Prostate gland (tissue), 2 donors: ENCODE measurements at regions not wholly inside any gene's neighbourhood (a gene's known extent, or its start where the extent isn't known, plus 50 kb on each side); places are given as distances from the start of the nearest gene placed in this dataset.

Experiments
- DNase-seq: peaks from one replicate; pipeline ENCODE4 v3.0.0-alpha.2; 2019; ENCODE audit warnings: low spot score
- H3K27ac ChIP-seq, 2 donors: fragments of 200-600 bp; sonication (generic); 2 replicates each; pipeline ENCODE4 v1.5.1; 2017 to 2019
- H3K27me3 ChIP-seq: fragments of 200-600 bp; sonication (generic); replicated peaks from 2 replicates; pipeline ENCODE4 v1.5.1; 2019; ENCODE audit not compliant: insufficient read depth
- H3K36me3 ChIP-seq, 2 donors: fragments of 200-600 bp; sonication (generic); 1 replicate in 1 of 2; 2 replicates in 1 of 2; pipeline versions ENCODE4 v1.5.1 to v1.8.1; 2017 to 2019
- H3K4me1 ChIP-seq: fragments of 200-600 bp; sonication (generic); replicated peaks from 2 replicates; pipeline ENCODE4 v1.5.1; 2019
- H3K4me3 ChIP-seq, 2 donors: fragments of 200-600 bp; sonication (generic); 2 replicates each; pipeline ENCODE4 v1.5.1; 2017 to 2019
- H3K9me3 ChIP-seq: fragments of 200-600 bp; sonication (generic); 2 replicates; pipeline ENCODE4 v1.5.1; 2017
- POLR2A ChIP-seq: fragments of 450-650 bp; IDR thresholded peaks from one replicate; pipeline ENCODE4 v1.6.1; 2016; ENCODE audit warnings: antibody characterized with exemption, mild to moderate bottlenecking
- POLR2AphosphoS5 ChIP-seq: sonication (generic); formaldehyde crosslinking; IDR thresholded peaks from one replicate; pipeline ENCODE4 v1.6.1; 2017; ENCODE audit warnings: antibody characterized with exemption
- WGBS: methylation state at CpG from one replicate; pipeline ENCODE4 v1.1.5; 2018; 5-methylcytosine and 5-hydroxymethylcytosine counted together
- intact Hi-C: fragments of 100-400 bp; cut with DNase I; formaldehyde crosslinking; loops from one replicate; pipeline ENCODE4 v1.14.2; 2022
- TF ChIP-seq, protein P1 (sequence below), 4 experiments: fragments of 200-600 bp in 2 of 4; fragments of 450-650 bp in 2 of 4; sonication (generic) in 2 of 4; IDR thresholded peaks; 1 replicate in 3 of 4; 2 replicates in 1 of 4; pipeline ENCODE4 v1.5.1; 2016 to 2019; ENCODE audit warnings: antibody characterized with exemption in 4 of 4, mild to moderate bottlenecking in 2 of 4, moderate library complexity in 2 of 4

DNA sequence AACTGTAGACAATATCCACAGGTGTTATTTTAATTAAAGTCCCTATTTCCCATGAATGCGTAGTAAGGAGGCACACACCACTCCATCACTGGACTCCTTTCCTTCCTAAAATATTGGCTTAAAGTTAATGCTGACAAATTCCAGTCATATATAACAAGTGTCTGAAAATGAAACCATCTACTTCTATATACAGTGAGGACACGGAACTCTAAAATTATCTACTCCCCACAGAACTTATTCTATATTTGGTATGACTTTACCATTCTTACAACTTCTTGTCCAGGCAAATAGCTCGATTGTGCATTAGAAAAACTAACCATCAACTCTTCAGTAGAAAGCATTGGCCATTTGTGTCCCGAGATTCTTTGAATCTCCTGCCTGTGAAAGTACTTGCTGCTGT is 1560.2 kb downstream of the EFNB2 start:
- 68% methylated on average over 4 of the region's 4 CpGs for WGBS
- Histone ChIP-seq H3K36me3 (no peaks in the 10 kb centered on the region), H3K9me3 (no peaks in the 10 kb centered on the region), H3K4me1 (no peaks in the 10 kb centered on the region), H3K27me3 (no peaks in the 10 kb centered on the region), H3K27ac (no peak overlapping the region), H3K4me3 (no peak overlapping the region)
- intact Hi-C loops, result no loop called here
- DNase-seq, result no peak
- TF ChIP-seq POLR2A (no peak), POLR2AphosphoS5 (no peak)
- TF ChIP-seq, protein P1, sequence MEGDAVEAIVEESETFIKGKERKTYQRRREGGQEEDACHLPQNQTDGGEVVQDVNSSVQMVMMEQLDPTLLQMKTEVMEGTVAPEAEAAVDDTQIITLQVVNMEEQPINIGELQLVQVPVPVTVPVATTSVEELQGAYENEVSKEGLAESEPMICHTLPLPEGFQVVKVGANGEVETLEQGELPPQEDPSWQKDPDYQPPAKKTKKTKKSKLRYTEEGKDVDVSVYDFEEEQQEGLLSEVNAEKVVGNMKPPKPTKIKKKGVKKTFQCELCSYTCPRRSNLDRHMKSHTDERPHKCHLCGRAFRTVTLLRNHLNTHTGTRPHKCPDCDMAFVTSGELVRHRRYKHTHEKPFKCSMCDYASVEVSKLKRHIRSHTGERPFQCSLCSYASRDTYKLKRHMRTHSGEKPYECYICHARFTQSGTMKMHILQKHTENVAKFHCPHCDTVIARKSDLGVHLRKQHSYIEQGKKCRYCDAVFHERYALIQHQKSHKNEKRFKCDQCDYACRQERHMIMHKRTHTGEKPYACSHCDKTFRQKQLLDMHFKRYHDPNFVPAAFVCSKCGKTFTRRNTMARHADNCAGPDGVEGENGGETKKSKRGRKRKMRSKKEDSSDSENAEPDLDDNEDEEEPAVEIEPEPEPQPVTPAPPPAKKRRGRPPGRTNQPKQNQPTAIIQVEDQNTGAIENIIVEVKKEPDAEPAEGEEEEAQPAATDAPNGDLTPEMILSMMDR (IDR thresholded peaks at IDR 0.05), result no peak

DNA sequence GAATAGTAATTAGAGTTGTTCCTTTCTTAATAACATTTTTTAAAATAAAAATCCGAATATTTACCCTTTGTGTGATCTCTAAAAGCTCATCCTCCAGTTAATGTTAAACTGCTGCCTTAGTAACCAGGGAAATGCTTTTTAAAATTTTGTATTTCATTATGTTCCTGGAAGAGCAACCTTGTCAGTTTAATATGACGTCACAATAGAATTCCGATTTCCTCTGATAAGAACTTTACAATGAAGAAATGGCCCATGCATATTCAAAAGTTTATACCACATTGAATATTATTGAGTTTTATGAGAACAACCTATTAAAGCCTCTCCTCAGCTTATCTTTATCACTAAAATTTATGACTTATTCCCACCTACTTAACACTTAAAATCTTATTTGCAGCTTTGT is 1566.6 kb downstream of the EFNB2 start:
- intact Hi-C loops, result no loop called here
- no peaks in the 10 kb centered on the region for H3K4me1 ChIP-seq
- no peak overlapping the region for H3K4me3 ChIP-seq
- no peaks in the 10 kb centered on the region for H3K27me3 ChIP-seq
- no peak for DNase-seq
- WGBS, result 62% methylated on average over 3 of the region's 3 CpGs
- H3K36me3 ChIP-seq, result no peaks in the 10 kb centered on the region
- H3K27ac ChIP-seq, result no peak overlapping the region
- TF ChIP-seq, protein P1 (IDR thresholded peaks at IDR 0.05), result no peak
- TF ChIP-seq POLR2A (no peak), POLR2AphosphoS5 (no peak)
- H3K9me3 ChIP-seq, result no peaks in the 10 kb centered on the region

DNA sequence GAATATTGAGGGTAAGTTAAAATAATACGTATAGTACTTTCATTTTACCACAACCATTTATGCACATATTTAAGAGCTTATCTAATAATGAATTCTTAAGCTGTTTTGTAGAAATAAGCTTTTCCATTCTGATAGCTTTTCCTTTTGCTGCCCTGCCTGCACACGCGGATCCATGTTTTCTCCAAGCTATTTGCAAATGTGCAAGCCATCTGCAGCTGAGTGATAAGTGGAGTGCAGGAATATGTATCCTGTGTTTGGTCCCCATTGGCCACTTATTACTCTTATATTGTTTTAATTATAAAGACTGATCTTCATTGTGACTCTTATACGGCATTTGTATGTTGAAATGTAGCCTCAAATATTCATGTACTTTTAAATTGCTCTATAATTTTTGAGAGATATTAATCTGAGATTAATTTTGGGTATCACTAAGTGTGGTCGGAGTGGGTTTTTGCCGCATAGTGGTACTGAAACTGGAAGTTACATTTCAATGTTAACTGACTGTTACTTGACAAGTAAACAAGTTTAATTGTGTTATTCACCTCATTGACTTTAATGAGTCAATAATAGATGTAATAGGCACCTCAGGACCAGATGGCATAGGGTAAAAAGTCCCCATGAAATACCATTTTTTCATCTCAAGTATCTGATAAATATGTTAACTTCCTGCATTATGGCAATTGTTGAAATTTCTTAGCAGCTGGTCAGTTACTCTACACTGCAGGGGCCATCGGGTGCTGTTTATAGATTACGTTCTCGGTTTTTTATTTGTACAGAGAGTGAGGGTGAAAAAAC is 1567.4 kb downstream of the EFNB2 start:
- H3K27me3 ChIP-seq, result no peaks in the 10 kb centered on the region
- no peaks in the 10 kb centered on the region for H3K9me3 ChIP-seq
- no peaks in the 10 kb centered on the region for H3K36me3 ChIP-seq
- no peak overlapping the region for H3K27ac ChIP-seq
- intact Hi-C loops, result no loop called here
- WGBS, result 91% methylated on average over 9 of the region's 9 CpGs
- no peak overlapping the region for H3K4me3 ChIP-seq
- TF ChIP-seq POLR2A (no peak), POLR2AphosphoS5 (no peak)
- TF ChIP-seq, protein P1 (IDR thresholded peaks at IDR 0.05), result no peak
- DNase-seq, result no peak
- H3K4me1 ChIP-seq, result no peaks in the 10 kb centered on the region

DNA sequence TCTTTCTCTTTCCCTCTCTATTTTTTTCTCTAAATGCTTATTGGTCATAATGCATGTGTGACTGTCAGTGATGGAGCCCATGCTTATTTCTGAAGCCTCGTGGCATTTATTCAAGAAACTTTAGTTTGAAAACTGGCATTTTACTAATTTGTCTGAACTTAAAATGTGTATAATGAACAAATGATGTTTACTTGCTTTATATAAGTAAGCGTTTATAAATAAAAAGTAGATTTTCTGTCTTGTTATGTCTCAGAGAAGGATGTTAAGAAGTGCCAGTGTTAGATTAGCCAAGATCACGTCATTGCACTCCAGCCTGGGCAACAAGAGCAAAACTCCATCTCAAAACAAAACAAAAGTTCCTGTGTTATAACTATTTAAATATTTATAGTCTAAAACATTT is 1568.1 kb downstream of the EFNB2 start:
- TF ChIP-seq POLR2AphosphoS5 (no peak), POLR2A (no peak)
- TF ChIP-seq, protein P1 (IDR thresholded peaks at IDR 0.05), result no peak
- no peaks in the 10 kb centered on the region for H3K27me3 ChIP-seq

DNA sequence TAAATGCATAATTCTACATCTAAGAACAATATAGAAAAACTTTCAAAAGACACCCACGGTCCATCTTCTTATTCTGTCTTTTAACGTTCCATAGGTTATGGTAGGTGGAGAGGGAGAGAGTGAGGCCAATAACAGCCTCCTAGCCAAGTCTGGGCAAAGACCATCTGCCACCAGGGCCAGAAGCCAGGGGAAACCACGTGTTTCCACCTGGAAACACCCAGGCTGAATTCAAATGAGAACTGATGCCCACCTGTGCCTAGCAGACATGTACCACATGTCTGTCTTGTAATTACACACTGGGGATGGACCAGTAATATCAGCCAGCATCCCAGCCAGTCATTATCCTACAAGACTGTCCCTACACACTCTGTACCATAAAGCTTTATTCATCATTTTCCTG is 1573.1 kb downstream of the EFNB2 start:
- Histone ChIP-seq H3K27ac (no peak overlapping the region), H3K9me3 (no peaks in the 10 kb centered on the region), H3K4me1 (no peaks in the 10 kb centered on the region), H3K36me3 (no peaks in the 10 kb centered on the region), H3K4me3 (no peak overlapping the region), H3K27me3 (no peaks in the 10 kb centered on the region)
- TF ChIP-seq, protein P1 (IDR thresholded peaks at IDR 0.05), result no peak
- TF ChIP-seq POLR2AphosphoS5 (no peak), POLR2A (no peak)
- intact Hi-C loops, result no loop called here
- no peak for DNase-seq
- WGBS, result 89% methylated on average over 3 of the region's 3 CpGs

More for the DNA sequence above, 1568.1 kb downstream of the EFNB2 start:
- WGBS, result 61% methylated on average over 3 of the region's 3 CpGs
- no peak for DNase-seq
- Histone ChIP-seq H3K4me3 (no peak overlapping the region), H3K36me3 (no peaks in the 10 kb centered on the region), H3K9me3 (no peaks in the 10 kb centered on the region), H3K4me1 (no peaks in the 10 kb centered on the region), H3K27ac (no peak overlapping the region)
- intact Hi-C loops, result no loop called here
